Subcutaneous abdominal adipose tissue (tissue), 5 donors: ENCODE measurements at regions not wholly inside any gene's neighbourhood (a gene's known extent, or its start where the extent isn't known, plus 50 kb on each side); places are given as distances from the start of the nearest gene placed in this dataset.

Experiments
- H3K27ac ChIP-seq: one replicate; pipeline ENCODE4 v1.7.0; 2013; ENCODE audit warnings: low read depth, mild to moderate bottlenecking, inconsistent platforms, low read length, moderate library complexity
- H3K27me3 ChIP-seq, 5 donors: one replicate each; pipeline ENCODE4 v1.7.0; 2013; ENCODE audit warnings: low read length in 5 of 5, inconsistent platforms in 1 of 5; ENCODE audit not compliant: control insufficient read depth in 5 of 5, insufficient read depth in 4 of 5
- H3K36me3 ChIP-seq, 5 donors: one replicate each; pipeline ENCODE4 v1.7.0; 2013; ENCODE audit warnings: low read length in 5 of 5; ENCODE audit not compliant: control insufficient read depth in 5 of 5, insufficient read depth in 5 of 5
- H3K4me1 ChIP-seq, 5 donors: one replicate each; pipeline ENCODE4 v1.7.0; 2013; ENCODE audit warnings: low read length in 5 of 5, mild to moderate bottlenecking in 3 of 5, moderate library complexity in 1 of 5; ENCODE audit not compliant: control insufficient read depth in 5 of 5, insufficient read depth in 5 of 5
- H3K4me3 ChIP-seq, 5 donors: one replicate each; pipeline ENCODE4 v1.7.0; 2013; ENCODE audit warnings: low read length in 5 of 5, low read depth in 1 of 5
- H3K9ac ChIP-seq, 5 donors: one replicate each; pipeline ENCODE4 v1.7.0; 2013; ENCODE audit warnings: low read length in 5 of 5, mild to moderate bottlenecking in 4 of 5, moderate library complexity in 3 of 5
- H3K9me3 ChIP-seq, 5 donors: one replicate each; pipeline ENCODE4 v1.7.0; 2013; ENCODE audit warnings: low read length in 5 of 5; ENCODE audit not compliant: control insufficient read depth in 5 of 5
- donor health status: healthy.
- donor health status: healthy.
- donor health status: healthy.
- donor health status: healthy.
- donor health status: healthy.

GRCh38 chr6:145367149-145367548, 368.2 kb downstream of the EPM2A start:
- Histone ChIP-seq H3K4me3 (no peak overlapping the region), H3K9ac (no peak overlapping the region), H3K27ac (no peak overlapping the region), H3K27me3 (no peaks in the 10 kb centered on the region), H3K4me1 (no peaks in the 10 kb centered on the region), H3K9me3 (peaks cover 0 to 4% (median 3%) of the 10 kb centered on the region in 5 donors), H3K36me3 (no peaks in the 10 kb centered on the region)

- Histone ChIP-seq H3K9me3 (peaks cover 0 to 4% (median 3%) of the 10 kb centered on the region in 5 donors), H3K27me3 (no peaks in the 10 kb centered on the region), H3K9ac (no peak overlapping the region), H3K4me1 (peaks cover 0 to 6% (median 4%) of the 10 kb centered on the region in 5 donors), H3K36me3 (no peaks in the 10 kb centered on the region), H3K27ac (no peak overlapping the region), H3K4me3 (no peak overlapping the region)
These were observed 367.2 kb downstream of the EPM2A start for GRCh38 chr6:145368075-145368474.

GRCh38 chr6:145370559-145370958, 364.8 kb downstream of the EPM2A start:
- Histone ChIP-seq H3K4me1 (peaks cover 0 to 6% (median 4%) of the 10 kb centered on the region in 5 donors), H3K9me3 (no peaks in the 10 kb centered on the region), H3K4me3 (no peak overlapping the region), H3K36me3 (no peaks in the 10 kb centered on the region), H3K27ac (no peak overlapping the region), H3K9ac (no peak overlapping the region), H3K27me3 (no peaks in the 10 kb centered on the region)

- H3K4me3 ChIP-seq, result peak overlapping the region; percentile 31 to 70 (median 49)
These were observed 362.6 kb downstream of the EPM2A start for GRCh38 chr6:145372671-145373151.

GRCh38 chr6:145373826-145374225, 361.5 kb downstream of the EPM2A start:
- no peak overlapping the region for H3K27ac ChIP-seq
- peaks cover 0 to 6% (median 4%) of the 10 kb centered on the region in 5 donors for H3K4me1 ChIP-seq
- H3K9ac ChIP-seq, result no peak overlapping the region
- no peaks in the 10 kb centered on the region for H3K36me3 ChIP-seq
- no peaks in the 10 kb centered on the region for H3K27me3 ChIP-seq
- no peak overlapping the region for H3K4me3 ChIP-seq
- H3K9me3 ChIP-seq, result peaks cover 0 to 8% (median 6%) of the 10 kb centered on the region in 5 donors

More at GRCh38 chr6:145372671-145373151, 362.6 kb downstream of the EPM2A start:
- Histone ChIP-seq H3K4me1 (peaks cover 0 to 6% (median 4%) of the 10 kb centered on the region in 5 donors), H3K9ac (peak overlapping the region in 1 of 5 donors; percentile 11), H3K36me3 (no peaks in the 10 kb centered on the region), H3K27ac (no peak overlapping the region), H3K9me3 (peaks cover 0 to 6% (median 5%) of the 10 kb centered on the region in 5 donors), H3K27me3 (no peaks in the 10 kb centered on the region)

- H3K4me3 ChIP-seq, result no peak overlapping the region
- peaks cover 0 to 8% (median 6%) of the 10 kb centered on the region in 5 donors for H3K9me3 ChIP-seq
- no peak overlapping the region for H3K27ac ChIP-seq
- no peaks in the 10 kb centered on the region for H3K27me3 ChIP-seq
- no peaks in the 10 kb centered on the region for H3K36me3 ChIP-seq
- H3K4me1 ChIP-seq, result peaks cover 0 to 6% (median 4%) of the 10 kb centered on the region in 5 donors
- no peak overlapping the region for H3K9ac ChIP-seq
These were observed 360.8 kb downstream of the EPM2A start for GRCh38 chr6:145374570-145374969.

GRCh38 chr6:145375502-145375901, 359.8 kb downstream of the EPM2A start:
- H3K9ac ChIP-seq, result no peak overlapping the region
- no peaks in the 10 kb centered on the region for H3K27me3 ChIP-seq
- H3K27ac ChIP-seq, result no peak overlapping the region
- peaks cover 0 to 8% (median 6%) of the 10 kb centered on the region in 5 donors for H3K9me3 ChIP-seq
- no peaks in the 10 kb centered on the region for H3K36me3 ChIP-seq
- no peak overlapping the region for H3K4me3 ChIP-seq
- H3K4me1 ChIP-seq, result peaks cover 0 to 6% (median 4%) of the 10 kb centered on the region in 5 donors

GRCh38 chr6:145380186-145380585, 355.1 kb downstream of the EPM2A start:
- no peak overlapping the region for H3K4me3 ChIP-seq
- peaks cover 0 to 8% (median 6%) of the 10 kb centered on the region in 5 donors for H3K9me3 ChIP-seq
- H3K4me1 ChIP-seq, result no peaks in the 10 kb centered on the region
- no peak overlapping the region for H3K9ac ChIP-seq
- no peak overlapping the region for H3K27ac ChIP-seq
- H3K36me3 ChIP-seq, result no peaks in the 10 kb centered on the region
- no peaks in the 10 kb centered on the region for H3K27me3 ChIP-seq

- Histone ChIP-seq H3K27ac (no peak overlapping the region), H3K4me3 (no peak overlapping the region), H3K9ac (no peak overlapping the region), H3K4me1 (no peaks in the 10 kb centered on the region), H3K9me3 (peaks cover 0 to 8% (median 6%) of the 10 kb centered on the region in 5 donors), H3K27me3 (no peaks in the 10 kb centered on the region), H3K36me3 (no peaks in the 10 kb centered on the region)
These were observed 353.4 kb downstream of the EPM2A start for GRCh38 chr6:145381941-145382340.

- H3K36me3 ChIP-seq, result no peaks in the 10 kb centered on the region
- H3K9me3 ChIP-seq, result peaks cover 0 to 2% (median 0%) of the 10 kb centered on the region in 5 donors
- H3K4me1 ChIP-seq, result no peaks in the 10 kb centered on the region
- H3K9ac ChIP-seq, result no peak overlapping the region
- no peak overlapping the region for H3K4me3 ChIP-seq
- no peaks in the 10 kb centered on the region for H3K27me3 ChIP-seq
- H3K27ac ChIP-seq, result no peak overlapping the region
These were observed 351.9 kb downstream of the EPM2A start for GRCh38 chr6:145383428-145383827.
